K562 (cell line): ENCODE measurements at regions not wholly inside any gene's neighbourhood (a gene's known extent, or its start where the extent isn't known, plus 50 kb on each side); places are given as distances from the start of the nearest gene placed in this dataset.

Experiments used
- FOSL1 ChIP-seq: fragments of 200-800 bp; sonication (Bioruptor generic); conservative IDR thresholded peaks from 2 replicates; pipeline ENCODE4 v1.6.1; 2016; ENCODE audit warnings: missing genetic modification characterization, missing compliant biosample characterization
- JUN ChIP-seq, 2 experiments: sonication (generic) in 1 of 2; formaldehyde crosslinking in 1 of 2; IDR thresholded peaks; 2 replicates each; pipeline versions ENCODE4 v1.6.1 to v1.8.0; 2012 to 2022; ENCODE audit warnings: borderline replicate concordance in 2 of 2, mild to moderate bottlenecking in 2 of 2, improper control_type of control experiment in 1 of 2, low read depth in 1 of 2, low read length in 1 of 2, missing genetic modification reagents in 1 of 2
- NFIX ChIP-seq: fragments of 250-450 bp; sonication (Bioruptor Pico); IDR thresholded peaks from 2 replicates; pipeline ENCODE4 v1.4.0; 2020; ENCODE audit warnings: low read depth, mild to moderate bottlenecking, moderate library complexity
- NFXL1 ChIP-seq: fragments of 450-650 bp; formaldehyde crosslinking; IDR thresholded peaks from 2 replicates; pipeline ENCODE4 v1.4.0; 2021; ENCODE audit warnings: mild to moderate bottlenecking
- RUNX1 ChIP-seq: sonication (generic); IDR thresholded peaks from 2 replicates; pipeline ENCODE4 v1.6.1; 2016; ENCODE audit warnings: antibody characterized with exemption, low read depth
- TCFL5 ChIP-seq: fragments of 250-450 bp; sonication (Bioruptor Pico); conservative IDR thresholded peaks from 2 replicates; pipeline ENCODE4 v1.6.1; 2021; ENCODE audit warnings: mild to moderate bottlenecking, moderate library complexity, matching md5 sums
- ZNF609 ChIP-seq: sonication (generic); formaldehyde crosslinking; IDR thresholded peaks from 2 replicates; pipeline ENCODE4 v1.8.1; 2023; ENCODE audit warnings: missing genetic modification reagents, mild to moderate bottlenecking, borderline replicate concordance

GRCh38 chr7:41130561-41131236 is 572.2 kb downstream of the INHBA start (continued):
- TF ChIP-seq ZNF609 (CRISPR knock-in tag) (no peak), NFXL1 (CRISPR knock-in tag) (no peak), RUNX1 (no peak), NFIX (CRISPR knock-in tag) (no peak), TCFL5 (CRISPR knock-in tag) (no peak), FOSL1 (tag) (no peak), JUN (IDR thresholded peaks at IDR 0.05; ENCODE audit: borderline replicate concordance, low read depth, low read length) (no peak), JUN (CRISPR knock-in tag; IDR thresholded peaks at IDR 0.05; ENCODE audit: borderline replicate concordance) (no peak)
